HepG2 (cell line): ENCODE measurements at regions not wholly inside any gene's neighbourhood (a gene's known extent, or its start where the extent isn't known, plus 50 kb on each side); places are given as distances from the start of the nearest gene placed in this dataset.

Experiments used
- ATAC-seq: fragments of 200-7000 bp; cut with Tn5 transposase; 3 replicates; pipeline ENCODE4 v1.9.1; 2020; ENCODE audit warnings: mild to moderate bottlenecking, moderate library complexity
- BruUV-seq: library from RNA; stranded (reverse); fragments of 400-500 nt; replicated peaks from 2 replicates; lab custom pipeline; 2021; lab: Mats Ljungman, UMichigan
- CTCF ChIA-PET: fragments of 300-600 bp; formaldehyde crosslinking; extraction: SDS; loops from one replicate; lab custom pipeline; 2021; ENCODE audit warnings: low total read pairs, inconsistent platforms, low intra/inter-chr PET ratio; lab: Yijun Ruan, JAX
- POLR2A ChIA-PET: fragments of 350-600 bp; sonication (Branson Sonifier 250); formaldehyde crosslinking; loops from one replicate; lab custom pipeline; 2020; ENCODE audit warnings: antibody characterized with exemption, inconsistent platforms; lab: Yijun Ruan, JAX
- DNase-seq: peaks from one replicate; pipeline ENCODE4 v3.0.0-alpha.2; 2015; ENCODE audit warnings: low spot score
- FAIRE-seq: peaks from 3 replicates; lab custom pipeline; 2011; peaks lifted over from hg19 to GRCh38; lab: Jason Lieb, UNC
- H2AFZ ChIP-seq: one replicate; pipeline ENCODE4 v1.6.1; 2011; ENCODE audit warnings: low read length, inconsistent platforms
- H3K27ac ChIP-seq: fragments of 300-600 bp; 3 replicates; pipeline ENCODE4 v1.8.0; 2011; ENCODE audit warnings: mixed run types, mild to moderate bottlenecking, mixed read lengths, low read length, inconsistent platforms; ENCODE audit not compliant: insufficient read depth; ENCODE audit errors: extremely low read length
- H3K27me3 ChIP-seq, 2 experiments: fragments of 200-600 bp in 1 of 2; 2 replicates in 1 of 2; 3 replicates in 1 of 2; pipeline versions ENCODE4 v1.6.0 to v1.8.0; 2011; ENCODE audit warnings: low read length in 2 of 2, mild to moderate bottlenecking in 2 of 2, moderate library complexity in 2 of 2, inconsistent platforms in 1 of 2; ENCODE audit not compliant: insufficient read depth in 2 of 2, control insufficient read depth in 1 of 2
- H3K36me3 ChIP-seq, 2 experiments: fragments of 200-600 bp in 1 of 2; replicated peaks in 1 of 2; 2 replicates in 1 of 2; 3 replicates in 1 of 2; pipeline versions ENCODE4 v1.5.1 to v1.8.0; 2011; ENCODE audit warnings: low read length in 2 of 2, inconsistent platforms in 1 of 2; ENCODE audit not compliant: insufficient read depth in 2 of 2, control insufficient read depth in 1 of 2
- H3K4me1 ChIP-seq: 2 replicates; pipeline ENCODE4 v1.5.1; 2012; ENCODE audit warnings: low read length, inconsistent platforms; ENCODE audit not compliant: insufficient read depth
- H3K4me2 ChIP-seq: 2 replicates; pipeline ENCODE4 v1.6.0; 2011; ENCODE audit warnings: low read depth, low read length, inconsistent platforms
- H3K4me3 ChIP-seq, 3 experiments: fragments of 200-600 bp in 1 of 3; sonication (generic), shearing (Covaris generic) in 1 of 3; replicated peaks in 1 of 3; 2 replicates each; pipeline ENCODE4 v1.5.1; 2011 to 2016; ENCODE audit warnings: low read length in 3 of 3, inconsistent platforms in 2 of 3, low read depth in 2 of 3, mild to moderate bottlenecking in 2 of 3, control low read depth in 1 of 3, mixed read lengths in 1 of 3; ENCODE audit not compliant: insufficient read depth in 1 of 3
- H3K79me2 ChIP-seq: one replicate; pipeline ENCODE4 v1.6.1; 2011; ENCODE audit warnings: low read length, inconsistent platforms; ENCODE audit not compliant: insufficient read depth
- H3K9ac ChIP-seq: 2 replicates; pipeline ENCODE4 v1.6.0; 2011; ENCODE audit warnings: mild to moderate bottlenecking, low read depth, low read length, inconsistent platforms; ENCODE audit not compliant: insufficient read depth
- H3K9me3 ChIP-seq: 2 replicates; pipeline ENCODE4 v1.5.1; 2012; ENCODE audit warnings: mild to moderate bottlenecking, low read length
- H4K20me1 ChIP-seq: 2 replicates; pipeline ENCODE4 v1.6.0; 2011; ENCODE audit warnings: inconsistent platforms, mild to moderate bottlenecking, low read length, moderate library complexity; ENCODE audit not compliant: insufficient read depth
- CENPT ChIP-seq: sonication (generic); formaldehyde crosslinking; IDR thresholded peaks from 2 replicates; pipeline ENCODE4 v1.8.0; 2022; ENCODE audit warnings: low read depth, mild to moderate bottlenecking, moderate library complexity, missing genetic modification reagents
- KAT8 ChIP-seq: IDR thresholded peaks from 2 replicates; pipeline ENCODE4 v1.6.1; 2016; ENCODE audit warnings: missing genetic modification reagents, missing compliant biosample characterization
- SATB2 ChIP-seq: sonication (generic); formaldehyde crosslinking; IDR thresholded peaks from 2 replicates; pipeline ENCODE4 v1.5.0; 2020; ENCODE audit warnings: missing genetic modification reagents
- ZBTB39 ChIP-seq: sonication (generic); formaldehyde crosslinking; IDR thresholded peaks from 2 replicates; pipeline ENCODE4 v1.5.0; 2020; ENCODE audit warnings: missing genetic modification reagents
- ZFX ChIP-seq: sonication (generic); formaldehyde crosslinking; IDR thresholded peaks from 2 replicates; pipeline ENCODE4 v1.4.0; 2020; ENCODE audit warnings: mild to moderate bottlenecking, low read depth, missing genetic modification reagents, moderate library complexity
- ZNF276 ChIP-seq: sonication (generic); formaldehyde crosslinking; IDR thresholded peaks from 2 replicates; pipeline ENCODE4 v1.4.0; 2020; ENCODE audit warnings: mild to moderate bottlenecking, low read depth, missing genetic modification reagents
- WGBS: methylation state at CpG from one replicate; pipeline ENCODE4 v1.1.6; 2017; ENCODE audit warnings: low lambda C conversion rate; 5-methylcytosine and 5-hydroxymethylcytosine counted together
- in situ Hi-C: cut with HindIII; loops from 2 replicates; pipeline ENCODE4 v1.10.0; 2017; ENCODE audit warnings: low pct_unique_long_range_greater_than_20kb; ENCODE audit not compliant: extremely low pct_ligation_motif_present
- intact Hi-C: fragments of 100-400 bp; cut with micrococcal nuclease; formaldehyde crosslinking; loops from one replicate; pipeline ENCODE4 v1.10.0; 2022; ENCODE audit not compliant: unreplicated experiment

- no peak for ATAC-seq
- Histone ChIP-seq H3K36me3 (no peaks in the 10 kb centered on the region), H3K4me3 (no peak overlapping the region), H3K27ac (no peak overlapping the region), H3K4me2 (no peak overlapping the region), H2AFZ (no peak overlapping the region), H3K9ac (no peak overlapping the region), H3K27me3 (no peaks in the 10 kb centered on the region), H4K20me1 (no peaks in the 10 kb centered on the region), H3K79me2 (no peaks in the 10 kb centered on the region), H3K9me3 (no peaks in the 10 kb centered on the region), H3K4me1 (no peaks in the 10 kb centered on the region)
- no peak for DNase-seq
- no peak for FAIRE-seq
- ChIA-PET CTCF (no interaction called here), POLR2A (no interaction called here)
- 2% methylated on average over 1 of the region's 1 CpG for WGBS
- in situ Hi-C loops (no loop called here), intact Hi-C loops (no loop called here)
- TF ChIP-seq ZBTB39 (CRISPR knock-in tag) (no peak), SATB2 (CRISPR knock-in tag) (no peak), ZNF276 (no peak), CENPT (CRISPR knock-in tag) (no peak), ZFX (no peak), KAT8 (no peak)
- BruUV-seq = no TSS peak
These were observed 143.7 kb upstream of the GRM3 start for GRCh38 chr7:86499986-86500385.
